HG03060 (cell line): ENCODE measurements at regions not wholly inside any gene's neighbourhood (a gene's known extent, or its start where the extent isn't known, plus 50 kb on each side); places are given as distances from the start of the nearest gene placed in this dataset.
A peak's percentile ranks its signal among the peaks of the same experiment; 100 is the strongest.
"Not testable (repeated sequence)": the region's sequence is repeated elsewhere in the genome, so short reads cannot be mapped to it uniquely, and the experiment has no call there.

Experiments used
- ATAC-seq: cut with Tn5 transposase; IDR thresholded peaks from one replicate; pipeline ENCODE4 v1.9.1; 2021; ENCODE audit warnings: low read depth, moderate number of reproducible peaks; ENCODE audit not compliant: unreplicated experiment

DNA sequence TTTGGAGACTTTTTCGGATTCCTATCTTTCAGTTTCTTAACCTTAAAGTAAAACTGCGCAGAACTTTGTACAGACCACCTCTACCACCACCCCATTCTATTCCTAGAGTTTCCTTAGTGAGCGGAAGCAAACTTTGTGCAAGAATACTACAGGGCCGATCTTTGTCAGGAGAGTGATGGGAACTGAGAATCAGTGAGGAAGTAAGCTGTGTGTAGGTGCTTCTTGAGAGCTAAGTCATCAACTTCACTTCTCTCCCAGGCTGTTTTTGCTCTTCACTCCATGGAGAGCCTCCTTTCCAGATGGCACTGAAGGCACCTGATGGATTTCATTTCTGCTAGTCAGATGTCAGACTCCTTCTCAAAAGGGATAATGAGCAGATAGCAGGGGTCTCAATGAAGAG, 127.3 kb downstream of the SPATA31D1 start:
- no peak for ATAC-seq

GRCh38 chr9:82116556-82116955, 128.0 kb downstream of the SPATA31D1 start:
- no peak for ATAC-seq

DNA sequence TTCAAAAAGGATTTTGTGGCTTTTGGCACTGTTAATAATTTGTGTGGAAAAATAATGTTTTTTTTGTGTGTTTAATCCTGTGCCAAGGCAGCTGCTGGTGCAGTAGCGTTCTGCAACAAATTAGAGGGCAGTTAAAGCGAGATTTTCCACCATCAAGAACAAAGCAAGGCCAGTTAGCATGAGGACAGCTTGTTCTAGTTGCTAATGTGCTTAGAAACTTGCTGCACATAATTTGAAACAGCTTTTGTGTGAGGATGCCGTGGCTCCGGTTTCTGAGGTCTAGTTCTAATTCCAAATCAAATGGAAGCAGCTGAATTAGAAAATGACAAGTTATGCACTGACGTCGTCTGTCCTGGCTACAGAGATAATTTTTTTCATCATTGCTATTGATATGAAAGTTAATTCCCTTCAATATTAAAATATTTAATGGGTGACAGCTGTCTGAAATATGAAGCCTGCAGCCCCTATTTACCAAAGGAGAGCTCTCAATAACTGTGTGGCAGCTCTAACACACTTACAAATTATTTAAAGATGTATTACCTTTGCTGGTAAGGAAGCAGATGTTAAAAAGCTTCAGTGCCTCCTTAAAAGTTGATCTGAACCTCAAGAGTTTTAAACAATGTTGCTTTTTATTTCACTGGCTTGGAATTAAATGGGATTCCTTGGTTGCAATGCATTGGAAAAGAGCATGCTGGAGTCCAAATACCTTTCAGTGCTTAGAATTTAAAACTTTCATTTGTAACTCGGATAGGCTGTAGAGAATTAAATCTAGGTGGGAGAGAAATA, 128.6 kb downstream of the SPATA31D1 start:
- no peak for ATAC-seq

DNA sequence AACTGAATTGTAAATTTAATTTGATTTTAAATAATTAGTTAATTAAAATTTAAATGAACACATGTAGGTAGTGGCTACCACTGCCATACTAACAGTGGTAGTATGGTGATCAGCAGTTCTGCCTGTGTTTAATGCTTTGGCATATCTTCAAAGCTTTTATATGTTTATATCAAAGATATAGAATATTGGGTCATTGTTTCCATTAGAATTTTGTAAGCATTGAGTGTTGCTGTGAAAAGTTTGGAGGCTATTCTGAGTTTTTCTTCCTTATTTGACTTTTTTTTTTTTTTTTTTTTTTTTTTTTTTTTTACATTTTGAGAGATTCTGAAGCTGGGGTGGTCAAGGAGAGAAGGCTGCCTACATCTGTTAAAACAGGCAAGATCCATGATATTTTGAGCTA, 134.2 kb downstream of the SPATA31D1 start:
- no peak for ATAC-seq

DNA sequence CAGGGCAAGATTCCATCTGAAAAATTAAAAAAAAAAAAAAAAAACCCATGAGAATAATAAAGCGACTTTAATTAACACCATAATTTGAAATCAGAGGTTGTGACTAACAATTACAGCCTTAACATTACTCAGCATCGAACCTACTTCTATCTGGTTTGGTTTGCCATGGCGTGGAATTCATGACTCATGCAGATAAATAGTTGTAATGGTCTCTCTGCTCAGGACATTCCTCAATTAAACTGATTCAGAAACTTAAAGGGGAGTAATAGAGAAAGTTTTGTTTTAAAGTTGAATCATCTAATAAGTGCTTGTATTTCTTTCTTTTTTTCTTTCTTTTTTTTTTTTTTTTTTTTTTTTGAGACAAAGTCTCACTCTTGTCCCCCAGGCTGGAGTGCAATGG, 135.5 kb downstream of the SPATA31D1 start:
- ATAC-seq = no peak

- no peak for ATAC-seq
Observed at GRCh38 chr9:82126256-82126655, 137.7 kb downstream of the SPATA31D1 start.

DNA sequence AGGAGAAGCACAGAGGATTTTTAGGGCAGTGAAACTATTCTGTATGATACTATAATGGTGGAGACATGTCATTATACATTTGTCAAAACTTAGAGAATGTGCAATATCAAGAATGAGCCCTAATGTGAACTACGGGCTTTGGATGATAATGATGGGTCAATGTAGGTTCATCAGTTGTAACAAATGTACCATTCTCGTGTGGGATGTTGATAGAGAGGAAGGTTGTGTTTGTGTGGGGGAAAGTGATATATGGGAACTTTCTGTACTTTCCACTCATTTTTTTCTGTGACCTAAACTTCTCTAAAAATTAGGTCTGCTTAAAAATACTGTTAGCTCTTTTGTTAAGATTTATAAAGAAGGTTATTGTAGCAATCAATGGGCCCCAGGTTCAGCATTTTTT, 138.9 kb downstream of the SPATA31D1 start:
- no peak for ATAC-seq

- ATAC-seq = peak; percentile 95
Observed at GRCh38 chr9:82128011-82128696, 139.6 kb downstream of the SPATA31D1 start.

DNA sequence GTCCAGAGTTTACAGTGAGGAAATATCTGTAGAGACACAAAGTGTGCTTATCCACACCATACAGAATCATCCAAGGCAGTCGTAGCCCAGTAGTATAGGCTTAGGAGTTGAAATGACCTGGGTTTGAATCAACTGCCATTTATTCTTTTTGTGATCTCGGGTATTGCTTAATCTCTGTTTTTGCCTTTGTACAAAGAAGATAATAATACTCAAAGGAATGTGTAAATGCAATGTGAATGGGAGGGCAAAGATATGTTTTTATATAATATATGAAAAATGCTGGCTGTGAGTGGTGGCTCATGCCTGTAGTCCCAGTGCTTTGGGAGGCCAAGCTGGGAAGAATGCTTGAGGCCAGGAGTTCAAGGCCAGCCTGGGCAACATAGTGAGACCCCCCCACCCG, 141.1 kb downstream of the SPATA31D1 start:
- ATAC-seq = no peak

- ATAC-seq = no peak
Observed at GRCh38 chr9:82130331-82131042, 141.9 kb downstream of the SPATA31D1 start.

DNA sequence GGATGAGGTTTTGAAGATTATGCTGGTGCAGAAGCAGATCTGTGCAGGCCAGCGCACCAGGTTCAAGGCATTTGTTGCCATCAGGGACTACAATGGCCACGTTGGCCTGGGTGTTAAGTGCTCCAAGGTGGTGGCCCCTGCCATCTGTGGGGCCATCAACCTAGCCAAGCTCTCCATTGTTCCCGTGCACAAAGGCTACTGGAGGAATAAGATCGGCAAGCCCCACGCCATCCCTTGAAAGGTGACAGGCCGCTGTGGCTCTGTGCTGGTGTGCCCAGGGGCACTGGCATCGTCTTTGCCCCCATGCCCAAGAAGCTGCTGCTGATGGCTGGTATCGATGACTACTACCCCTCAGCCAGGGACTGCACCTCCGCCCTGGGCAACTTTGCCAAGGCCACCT, 142.5 kb downstream of the SPATA31D1 start:
- no peak for ATAC-seq

GRCh38 chr9:82132024-82132423, 143.5 kb downstream of the SPATA31D1 start:
- no peak for ATAC-seq

GRCh38 chr9:82134010-82134409, 145.4 kb downstream of the SPATA31D1 start:
- no peak for ATAC-seq

- no peak for ATAC-seq
Observed at GRCh38 chr9:82135106-82135505, 146.5 kb downstream of the SPATA31D1 start.

DNA sequence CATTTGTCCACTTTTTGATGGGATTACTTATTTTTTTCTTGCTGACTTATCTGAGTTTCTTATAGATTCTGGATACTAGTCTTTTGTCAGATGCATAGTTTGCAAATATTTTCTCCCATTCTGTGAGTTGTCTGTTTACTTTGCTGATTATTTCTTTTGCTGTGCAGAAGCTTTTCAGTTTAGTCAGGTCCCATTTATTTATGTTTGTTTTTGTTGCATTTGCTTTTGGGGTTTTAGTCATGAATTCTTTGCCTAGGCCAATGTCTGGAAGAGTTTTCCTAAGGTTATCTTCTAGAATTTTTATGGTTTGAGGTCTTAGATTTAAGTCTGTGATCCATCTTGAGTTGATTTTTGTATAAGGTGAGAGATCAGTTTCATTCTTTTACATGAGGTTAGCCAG, 149.5 kb downstream of the SPATA31D1 start:
- ATAC-seq = not testable (repeated sequence)

- no peak for ATAC-seq
Observed at GRCh38 chr9:82140471-82140870, 151.9 kb downstream of the SPATA31D1 start.

- no peak for ATAC-seq
Observed at GRCh38 chr9:82144803-82145202, 156.2 kb downstream of the SPATA31D1 start.

- ATAC-seq = no peak
Observed at GRCh38 chr9:82146677-82147076, 158.1 kb downstream of the SPATA31D1 start.

DNA sequence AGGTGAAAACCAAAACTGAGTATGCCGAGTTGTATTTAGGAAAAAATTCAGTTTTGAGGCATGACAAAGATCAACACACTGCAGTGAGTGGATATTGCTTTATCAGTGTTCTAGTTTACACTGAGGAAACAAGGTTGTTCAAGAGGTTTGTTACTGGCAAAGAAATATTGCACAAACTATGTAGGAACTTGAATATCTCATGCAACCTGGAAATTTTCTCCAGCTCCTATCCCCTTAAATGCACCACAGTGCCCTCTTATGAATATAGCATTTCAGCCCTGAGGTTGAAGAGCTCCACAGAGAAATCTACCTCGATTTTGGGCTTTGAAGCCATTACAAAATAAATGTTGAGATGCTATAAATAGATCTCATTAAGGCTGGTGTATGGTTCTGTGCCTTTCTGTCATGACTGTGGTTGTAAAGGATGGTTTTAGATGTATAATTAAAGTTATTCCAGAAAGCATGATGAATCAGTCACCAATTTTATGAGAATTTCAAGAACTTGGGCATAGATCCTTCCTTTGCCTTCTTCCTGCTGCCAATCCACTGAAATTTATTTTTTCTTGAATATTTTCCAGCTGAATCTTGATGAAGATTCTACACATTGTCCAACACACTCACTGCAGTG, 159.3 kb downstream of the SPATA31D1 start:
- ATAC-seq = no peak

GRCh38 chr9:82148426-82148810, 159.8 kb downstream of the SPATA31D1 start:
- ATAC-seq = no peak

DNA sequence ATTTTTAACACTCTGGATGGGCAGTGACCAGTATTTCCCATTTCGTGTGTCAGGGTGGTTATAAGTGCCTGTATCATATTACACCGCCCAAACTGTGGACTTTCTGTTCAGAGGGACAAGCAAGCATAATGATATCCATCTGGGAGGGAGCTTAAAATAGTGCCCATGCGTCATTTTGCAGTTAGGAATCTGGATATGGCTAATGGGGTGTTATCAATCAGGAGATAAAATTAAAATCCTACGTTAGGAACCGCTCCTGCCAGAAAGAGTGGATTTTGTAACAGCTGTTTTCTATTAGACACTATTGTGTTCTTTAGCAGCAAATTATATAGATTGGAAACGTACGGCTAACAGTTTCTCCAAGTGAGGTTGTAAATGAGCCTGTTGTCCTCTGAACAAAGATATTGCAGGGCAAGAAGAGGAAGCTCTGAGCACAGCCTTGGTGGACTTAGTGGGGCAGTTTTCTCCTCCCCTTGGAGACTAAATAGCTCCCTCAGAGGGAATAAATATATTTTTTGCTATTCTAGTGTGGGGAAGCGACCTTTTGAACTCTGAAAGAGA, 160.4 kb downstream of the SPATA31D1 start:
- no peak for ATAC-seq
